Body of pancreas (tissue), 4 donors: ENCODE measurements at regions not wholly inside any gene's neighbourhood (a gene's known extent, or its start where the extent isn't known, plus 50 kb on each side); places are given as distances from the start of the nearest gene placed in this dataset.

ENCODE experiments used
- ATAC-seq: fragments of 150-250 bp; one replicate; pipeline ENCODE4 v1.9.1; 2016
- DNase-seq, 4 donors: peaks; one replicate each; pipeline ENCODE4 v3.0.0-alpha.2; 2019
- H3K27ac ChIP-seq, 4 donors: fragments of 200-600 bp; sonication (generic); 1 replicate in 3 of 4; 2 replicates in 1 of 4; pipeline versions ENCODE4 v1.5.1 to v1.6.1; 2016 to 2019; ENCODE audit warnings: mild to moderate bottlenecking in 1 of 4, mixed read lengths in 1 of 4, moderate library complexity in 1 of 4
- H3K27me3 ChIP-seq, 2 donors: fragments of 200-600 bp; sonication (generic); one replicate each; pipeline ENCODE4 v1.6.0; 2016; ENCODE audit warnings: mild to moderate bottlenecking in 1 of 2
- H3K36me3 ChIP-seq, 2 donors: fragments of 200-600 bp; sonication (generic); replicated peaks in 1 of 2; 2 replicates each; pipeline ENCODE4 v1.5.1; 2016; ENCODE audit warnings: low read depth in 2 of 2; ENCODE audit not compliant: insufficient read depth in 1 of 2
- H3K4me1 ChIP-seq: fragments of 200-600 bp; sonication (generic); one replicate; pipeline ENCODE4 v1.6.0; 2016
- H3K4me3 ChIP-seq, 2 donors: fragments of 200-600 bp; sonication (generic); 1 replicate in 1 of 2; 2 replicates in 1 of 2; pipeline ENCODE4 v1.5.1; 2016 to 2019
- H3K9me3 ChIP-seq, 3 donors: fragments of 200-600 bp; sonication (generic); 1 replicate in 2 of 3; 2 replicates in 1 of 3; pipeline ENCODE4 v1.5.1; 2016
- POLR2A ChIP-seq, 3 donors: fragments of 450-650 bp; IDR thresholded peaks; one replicate each; pipeline ENCODE4 v1.6.1; 2016; ENCODE audit warnings: antibody characterized with exemption in 3 of 3, mild to moderate bottlenecking in 2 of 3
- WGBS, 2 donors: methylation state at CpG; one replicate each; pipeline ENCODE4 v1.1.5; 2017; 5-methylcytosine and 5-hydroxymethylcytosine counted together
- intact Hi-C: fragments of 100-400 bp; cut with DNase I; formaldehyde crosslinking; loops from one replicate; pipeline ENCODE4 v1.15.1; 2023
- TF ChIP-seq, protein P1 (sequence below), 7 experiments: fragments of 450-650 bp in 4 of 7; fragments of 200-600 bp in 3 of 7; sonication (generic) in 3 of 7; IDR thresholded peaks; one replicate each; pipeline ENCODE4 v1.5.1; 2016 to 2019; ENCODE audit warnings: antibody characterized with exemption in 7 of 7

DNA sequence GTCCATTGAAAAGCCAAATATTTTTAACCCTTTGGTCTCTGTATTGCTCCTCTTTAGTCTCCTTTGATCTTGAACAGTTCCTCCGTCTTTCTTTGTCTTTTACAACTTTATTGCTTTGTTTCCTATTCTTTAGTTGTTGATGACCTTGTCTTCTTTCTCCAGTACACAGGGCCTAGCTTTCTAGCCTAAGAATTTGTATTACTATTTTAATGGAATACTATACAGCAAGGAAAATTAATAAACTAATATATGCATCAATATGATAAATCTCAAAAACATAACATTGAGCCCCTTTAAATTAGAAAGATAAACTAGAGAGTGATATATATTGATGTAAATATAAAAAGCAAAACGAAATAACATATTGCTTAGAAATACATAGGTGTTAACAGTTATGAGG lies 88.7 kb downstream of the NR1D2 start:
- no peak for TF ChIP-seq POLR2A (IDR thresholded peaks at IDR 0.05)
- TF ChIP-seq, protein P1, sequence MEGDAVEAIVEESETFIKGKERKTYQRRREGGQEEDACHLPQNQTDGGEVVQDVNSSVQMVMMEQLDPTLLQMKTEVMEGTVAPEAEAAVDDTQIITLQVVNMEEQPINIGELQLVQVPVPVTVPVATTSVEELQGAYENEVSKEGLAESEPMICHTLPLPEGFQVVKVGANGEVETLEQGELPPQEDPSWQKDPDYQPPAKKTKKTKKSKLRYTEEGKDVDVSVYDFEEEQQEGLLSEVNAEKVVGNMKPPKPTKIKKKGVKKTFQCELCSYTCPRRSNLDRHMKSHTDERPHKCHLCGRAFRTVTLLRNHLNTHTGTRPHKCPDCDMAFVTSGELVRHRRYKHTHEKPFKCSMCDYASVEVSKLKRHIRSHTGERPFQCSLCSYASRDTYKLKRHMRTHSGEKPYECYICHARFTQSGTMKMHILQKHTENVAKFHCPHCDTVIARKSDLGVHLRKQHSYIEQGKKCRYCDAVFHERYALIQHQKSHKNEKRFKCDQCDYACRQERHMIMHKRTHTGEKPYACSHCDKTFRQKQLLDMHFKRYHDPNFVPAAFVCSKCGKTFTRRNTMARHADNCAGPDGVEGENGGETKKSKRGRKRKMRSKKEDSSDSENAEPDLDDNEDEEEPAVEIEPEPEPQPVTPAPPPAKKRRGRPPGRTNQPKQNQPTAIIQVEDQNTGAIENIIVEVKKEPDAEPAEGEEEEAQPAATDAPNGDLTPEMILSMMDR (IDR thresholded peaks at IDR 0.05) = no peak
- H3K9me3 ChIP-seq = no peaks in the 10 kb centered on the region
- H3K27ac ChIP-seq = no peak overlapping the region
- H3K4me1 ChIP-seq = no peaks in the 10 kb centered on the region
- no peak overlapping the region for H3K4me3 ChIP-seq
- peaks cover 0 to 3% of the 10 kb centered on the region in 2 donors for H3K27me3 ChIP-seq
- intact Hi-C loops = no loop called here
- WGBS, 2 donors = 56 to 72% methylated on average over 2 of the region's 2 CpGs
- no peaks in the 10 kb centered on the region for H3K36me3 ChIP-seq
- ATAC-seq = no peak
- DNase-seq = no peak

DNA sequence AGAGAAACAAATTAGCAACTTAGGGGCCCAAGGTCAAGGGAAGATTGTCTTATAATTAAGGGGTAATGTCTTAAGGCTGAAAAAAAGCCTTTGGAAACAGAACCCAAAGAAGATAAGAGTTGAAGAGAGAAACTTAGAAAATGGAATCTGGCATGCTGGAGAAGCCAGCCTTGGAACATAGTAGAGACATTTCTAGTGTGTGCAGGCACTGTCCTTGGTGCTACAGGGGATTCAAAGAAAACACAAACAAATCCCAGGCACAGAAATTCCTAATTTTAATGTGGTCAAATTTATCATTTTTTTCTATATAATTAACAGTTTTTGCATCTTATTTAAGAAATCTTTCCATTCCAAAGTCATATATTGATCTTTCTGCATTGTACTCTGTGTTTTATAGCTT lies 89.4 kb downstream of the NR1D2 start:
- Histone ChIP-seq H3K9me3 (no peaks in the 10 kb centered on the region), H3K4me1 (no peaks in the 10 kb centered on the region), H3K4me3 (no peak overlapping the region), H3K27ac (no peak overlapping the region), H3K36me3 (no peaks in the 10 kb centered on the region), H3K27me3 (peaks cover 0 to 3% of the 10 kb centered on the region in 2 donors)
- ATAC-seq (no peak), DNase-seq (no peak)
- intact Hi-C loops = no loop called here
- no peak for TF ChIP-seq POLR2A (IDR thresholded peaks at IDR 0.05)
- TF ChIP-seq, protein P1 (IDR thresholded peaks at IDR 0.05) = no peak

- intact Hi-C loops = no loop called here
- Histone ChIP-seq H3K36me3 (no peaks in the 10 kb centered on the region), H3K4me3 (no peak overlapping the region), H3K27ac (no peak overlapping the region), H3K27me3 (peaks cover 0 to 3% of the 10 kb centered on the region in 2 donors), H3K4me1 (no peaks in the 10 kb centered on the region), H3K9me3 (no peaks in the 10 kb centered on the region)
- TF ChIP-seq, protein P1 (IDR thresholded peaks at IDR 0.05) = no peak
- no peak for TF ChIP-seq POLR2A (IDR thresholded peaks at IDR 0.05)
- DNase-seq (no peak), ATAC-seq (no peak)
- 79 to 81% methylated on average over 2 of the region's 2 CpGs for WGBS, 2 donors
Observed at GRCh38 chr3:24037971-24038370, 92.9 kb downstream of the NR1D2 start.

- WGBS, 2 donors = 83 to 96% methylated on average over 3 of the region's 3 CpGs
Observed at GRCh38 chr3:24040311-24040710, 95.2 kb downstream of the NR1D2 start.

More at GRCh38 chr3:24040311-24040710, 95.2 kb downstream of the NR1D2 start:
- Histone ChIP-seq H3K9me3 (no peaks in the 10 kb centered on the region), H3K4me3 (no peak overlapping the region), H3K27me3 (no peaks in the 10 kb centered on the region), H3K36me3 (no peaks in the 10 kb centered on the region), H3K27ac (no peak overlapping the region), H3K4me1 (no peaks in the 10 kb centered on the region)
- TF ChIP-seq POLR2A (IDR thresholded peaks at IDR 0.05) = no peak
- TF ChIP-seq, protein P1 (IDR thresholded peaks at IDR 0.05) = no peak
- intact Hi-C loops = no loop called here
- DNase-seq (no peak), ATAC-seq (no peak)
